Stomach (tissue), 4 donors: ENCODE measurements at regions not wholly inside any gene's neighbourhood (a gene's known extent, or its start where the extent isn't known, plus 50 kb on each side); places are given as distances from the start of the nearest gene placed in this dataset.

Source experiments
- EP300 ChIP-seq: sonication (generic); formaldehyde crosslinking; IDR thresholded peaks from one replicate; pipeline ENCODE4 v1.6.1; 2017; ENCODE audit warnings: antibody characterized with exemption
- TF ChIP-seq, protein P1 (sequence below), 7 experiments: fragments of 450-650 bp in 4 of 7; fragments of 200-600 bp in 3 of 7; sonication (generic) in 3 of 7; IDR thresholded peaks; one replicate each; pipeline ENCODE4 v1.5.1; 2016 to 2019; ENCODE audit warnings: antibody characterized with exemption in 7 of 7, control low read depth in 2 of 7, mild to moderate bottlenecking in 1 of 7

DNA sequence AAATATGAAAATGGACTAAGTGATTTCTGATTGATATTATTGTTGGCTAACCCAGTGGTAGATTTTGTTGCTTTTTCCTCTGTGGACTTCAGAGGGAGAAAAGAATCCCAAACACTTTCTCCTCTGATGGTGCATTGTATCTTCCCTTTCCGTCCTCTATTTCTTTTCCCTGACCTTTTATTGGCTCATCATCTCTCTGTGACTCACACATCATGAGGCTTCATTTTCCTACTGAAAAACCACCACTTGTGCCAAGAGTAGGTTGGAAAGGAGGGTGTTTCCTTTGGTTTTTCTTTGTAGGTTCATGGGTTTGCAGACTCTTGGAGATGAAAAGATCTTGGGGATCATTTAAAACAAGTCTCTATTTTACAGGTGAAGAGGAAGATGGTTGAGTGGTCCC, 311.7 kb upstream of the JAG1 start:
- TF ChIP-seq, protein P1, sequence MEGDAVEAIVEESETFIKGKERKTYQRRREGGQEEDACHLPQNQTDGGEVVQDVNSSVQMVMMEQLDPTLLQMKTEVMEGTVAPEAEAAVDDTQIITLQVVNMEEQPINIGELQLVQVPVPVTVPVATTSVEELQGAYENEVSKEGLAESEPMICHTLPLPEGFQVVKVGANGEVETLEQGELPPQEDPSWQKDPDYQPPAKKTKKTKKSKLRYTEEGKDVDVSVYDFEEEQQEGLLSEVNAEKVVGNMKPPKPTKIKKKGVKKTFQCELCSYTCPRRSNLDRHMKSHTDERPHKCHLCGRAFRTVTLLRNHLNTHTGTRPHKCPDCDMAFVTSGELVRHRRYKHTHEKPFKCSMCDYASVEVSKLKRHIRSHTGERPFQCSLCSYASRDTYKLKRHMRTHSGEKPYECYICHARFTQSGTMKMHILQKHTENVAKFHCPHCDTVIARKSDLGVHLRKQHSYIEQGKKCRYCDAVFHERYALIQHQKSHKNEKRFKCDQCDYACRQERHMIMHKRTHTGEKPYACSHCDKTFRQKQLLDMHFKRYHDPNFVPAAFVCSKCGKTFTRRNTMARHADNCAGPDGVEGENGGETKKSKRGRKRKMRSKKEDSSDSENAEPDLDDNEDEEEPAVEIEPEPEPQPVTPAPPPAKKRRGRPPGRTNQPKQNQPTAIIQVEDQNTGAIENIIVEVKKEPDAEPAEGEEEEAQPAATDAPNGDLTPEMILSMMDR (IDR thresholded peaks at IDR 0.05): no peak
- no peak for TF ChIP-seq EP300
